Tibial artery (tissue), 4 donors: ENCODE measurements at regions not wholly inside any gene's neighbourhood (a gene's known extent, or its start where the extent isn't known, plus 50 kb on each side); places are given as distances from the start of the nearest gene placed in this dataset.

Source experiments
- DNase-seq, 2 donors: peaks; one replicate each; pipeline ENCODE4 v3.0.0-alpha.2; 2019
- H3K27ac ChIP-seq, 2 donors: fragments of 200-600 bp; sonication (generic) in 1 of 2; 1 replicate in 1 of 2; 2 replicates in 1 of 2; pipeline ENCODE4 v1.5.1; 2018 to 2019; ENCODE audit warnings: mild to moderate bottlenecking in 1 of 2
- H3K27me3 ChIP-seq, 2 donors: fragments of 200-600 bp; sonication (generic) in 1 of 2; one replicate each; pipeline versions ENCODE4 v1.5.1 to v1.6.0; 2016 to 2019
- H3K36me3 ChIP-seq, 3 donors: fragments of 200-600 bp; sonication (generic) in 2 of 3; one replicate each; pipeline ENCODE4 v1.5.1; 2016 to 2019; ENCODE audit warnings: mild to moderate bottlenecking in 2 of 3
- H3K4me1 ChIP-seq, 4 donors: fragments of 200-600 bp; sonication (generic) in 2 of 4; 1 replicate in 3 of 4; 2 replicates in 1 of 4; pipeline ENCODE4 v1.5.1; 2016 to 2019
- H3K4me3 ChIP-seq, 2 donors: fragments of 200-600 bp; sonication (generic) in 1 of 2; 1 replicate in 1 of 2; 2 replicates in 1 of 2; pipeline ENCODE4 v1.5.1; 2018 to 2019; ENCODE audit warnings: mild to moderate bottlenecking in 2 of 2
- H3K9me3 ChIP-seq, 3 donors: fragments of 200-600 bp; sonication (generic) in 1 of 3; one replicate each; pipeline ENCODE4 v1.5.1; 2016 to 2019
- CTCF ChIP-seq, 2 experiments: fragments of 200-600 bp in 1 of 2; fragments of 450-650 bp in 1 of 2; IDR thresholded peaks; one replicate each; pipeline ENCODE4 v1.5.1; 2017 to 2019; ENCODE audit warnings: antibody characterized with exemption in 2 of 2, mild to moderate bottlenecking in 1 of 2, moderate library complexity in 1 of 2
- intact Hi-C: fragments of 100-400 bp; cut with DNase I; formaldehyde crosslinking; loops from one replicate; pipeline ENCODE4 v1.15.0; 2023; ENCODE audit warnings: low total_unique reads

DNA sequence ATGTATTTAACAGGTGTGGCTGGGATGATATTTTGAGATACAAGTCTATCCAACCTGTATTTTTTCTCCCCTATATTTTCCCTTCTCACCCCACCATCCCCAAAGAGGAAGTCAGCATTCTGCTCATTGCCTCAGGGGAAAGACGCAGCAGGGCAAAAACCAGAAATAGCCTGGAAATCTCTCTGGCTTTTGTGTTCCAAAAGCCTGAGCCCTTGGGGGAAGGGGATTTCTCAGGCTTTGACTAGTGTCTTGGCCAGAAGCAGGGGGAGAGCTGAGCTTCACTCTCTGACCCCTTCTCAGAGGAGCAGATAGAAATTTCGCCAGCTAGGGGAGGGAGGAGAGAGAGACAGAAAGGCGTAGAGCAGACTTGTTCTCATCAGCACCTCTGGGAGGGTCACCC is 244.7 kb downstream of the RRAGC start:
- intact Hi-C loops, result loop anchor here (10.0 kb wide), 1 partner anchor 200 kb away; no protein-coding TSS in a partner anchor

GRCh38 chr1:38613996-38614395 is 245.6 kb downstream of the RRAGC start:
- H3K4me1 ChIP-seq, result no peaks in the 10 kb centered on the region
- H3K4me3 ChIP-seq, result no peak overlapping the region
- no peak for TF ChIP-seq CTCF (IDR thresholded peaks at IDR 0.05)
- no peak for DNase-seq
- peaks cover 0 to 28% of the 10 kb centered on the region in 2 donors for H3K27me3 ChIP-seq
- no peaks in the 10 kb centered on the region for H3K36me3 ChIP-seq
- intact Hi-C loops, result loop anchor here (10.0 kb wide), 1 partner anchor 201 kb away; no protein-coding TSS in a partner anchor
- H3K27ac ChIP-seq, result no peak overlapping the region
- peaks cover 0 to 3% (median 0%) of the 10 kb centered on the region in 3 donors for H3K9me3 ChIP-seq

More for the DNA sequence above, 244.7 kb downstream of the RRAGC start:
- DNase-seq, result no peak
- Histone ChIP-seq H3K27me3 (peaks cover 0 to 22% of the 10 kb centered on the region in 2 donors), H3K36me3 (no peaks in the 10 kb centered on the region), H3K4me3 (no peak overlapping the region), H3K27ac (no peak overlapping the region), H3K9me3 (peaks cover 0 to 3% (median 0%) of the 10 kb centered on the region in 3 donors), H3K4me1 (no peaks in the 10 kb centered on the region)
- no peak for TF ChIP-seq CTCF (IDR thresholded peaks at IDR 0.05)

GRCh38 chr1:38612951-38613350 is 246.6 kb downstream of the RRAGC start:
- Histone ChIP-seq H3K4me1 (no peaks in the 10 kb centered on the region), H3K9me3 (peaks cover 0 to 3% (median 0%) of the 10 kb centered on the region in 3 donors), H3K27me3 (peaks cover 0 to 29% of the 10 kb centered on the region in 2 donors), H3K36me3 (no peaks in the 10 kb centered on the region), H3K4me3 (no peak overlapping the region), H3K27ac (no peak overlapping the region)
- TF ChIP-seq CTCF (IDR thresholded peaks at IDR 0.05), result no peak
- intact Hi-C loops, result loop anchor here (10.0 kb wide), 1 partner anchor 202 kb away; no protein-coding TSS in a partner anchor
- DNase-seq, result no peak

DNA sequence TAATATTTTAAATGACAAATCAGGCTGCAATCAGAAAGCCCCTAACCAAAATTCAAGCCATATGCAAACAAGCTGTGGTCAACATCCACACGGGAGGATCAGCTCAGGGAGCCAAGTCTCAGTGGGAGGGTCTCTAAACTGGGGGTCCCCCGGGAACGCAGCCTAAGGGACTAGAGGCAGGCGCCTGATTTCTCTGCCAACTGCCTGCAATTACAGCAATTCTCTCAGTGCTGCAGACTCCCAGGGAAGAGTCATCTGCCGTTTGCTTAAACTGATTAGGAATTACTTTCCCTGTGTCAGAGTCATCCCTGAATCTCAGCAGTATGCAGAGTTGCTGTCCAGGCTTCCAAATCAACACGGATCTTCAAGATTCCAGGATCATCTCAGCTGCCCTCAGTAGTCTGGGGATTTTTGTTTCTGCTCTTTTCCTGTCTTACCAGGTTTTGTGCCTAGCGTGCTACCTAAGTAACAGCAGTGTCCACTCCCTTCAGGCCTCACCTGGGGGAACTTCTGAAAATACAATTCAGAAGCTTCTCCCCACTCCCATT is 247.8 kb downstream of the RRAGC start:
- no peak overlapping the region for H3K27ac ChIP-seq
- no peaks in the 10 kb centered on the region for H3K4me1 ChIP-seq
- H3K4me3 ChIP-seq, result no peak overlapping the region
- TF ChIP-seq CTCF (IDR thresholded peaks at IDR 0.05), result no peak
- intact Hi-C loops, result loop anchor here (10.0 kb wide), 1 partner anchor 203 kb away; no protein-coding TSS in a partner anchor
- no peaks in the 10 kb centered on the region for H3K36me3 ChIP-seq
- no peak for DNase-seq
- peaks cover 0 to 3% (median 0%) of the 10 kb centered on the region in 3 donors for H3K9me3 ChIP-seq
- peaks cover 0 to 29% of the 10 kb centered on the region in 2 donors for H3K27me3 ChIP-seq

- no peaks in the 10 kb centered on the region for H3K36me3 ChIP-seq
- intact Hi-C loops, result loop anchor here (10.0 kb wide), 1 partner anchor 205 kb away; no protein-coding TSS in a partner anchor
These were observed 250.2 kb downstream of the RRAGC start for GRCh38 chr1:38609166-38610025.

More at GRCh38 chr1:38609166-38610025, 250.2 kb downstream of the RRAGC start:
- no peak overlapping the region for H3K4me3 ChIP-seq
- H3K27me3 ChIP-seq, result peaks cover 0 to 28% of the 10 kb centered on the region in 2 donors
- TF ChIP-seq CTCF (IDR thresholded peaks at IDR 0.05), result no peak
- no peaks in the 10 kb centered on the region for H3K4me1 ChIP-seq
- no peak overlapping the region for H3K27ac ChIP-seq
- no peaks in the 10 kb centered on the region for H3K9me3 ChIP-seq
- DNase-seq, result no peak
